ENCODE measurements at regions not wholly inside any gene's neighbourhood (a gene's known extent, or its start where the extent isn't known, plus 50 kb on each side); places are given as distances from the start of the nearest gene placed in this dataset.

DNA sequence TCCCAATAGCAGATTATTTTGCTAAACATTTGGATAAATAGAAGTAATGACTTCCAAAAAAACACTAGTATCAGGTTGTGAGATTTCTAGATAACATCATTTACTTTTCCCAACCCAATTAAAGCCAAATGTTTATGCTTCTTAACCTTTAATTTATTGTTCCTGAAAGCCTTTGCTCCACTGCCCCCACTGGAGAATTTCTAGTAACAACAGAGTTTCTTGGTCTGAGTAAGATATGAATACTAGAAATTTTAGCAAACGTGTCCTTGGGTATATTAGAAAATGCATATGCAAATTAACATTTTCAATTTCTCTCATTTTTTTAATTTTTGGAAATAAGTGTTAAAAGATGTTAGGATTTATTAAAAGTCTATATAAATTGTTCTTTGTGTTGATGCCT lies 958.0 kb upstream of the PHF14 start:
- H3K27ac ChIP-seq = no peak overlapping the region
- TF ChIP-seq, protein P1, sequence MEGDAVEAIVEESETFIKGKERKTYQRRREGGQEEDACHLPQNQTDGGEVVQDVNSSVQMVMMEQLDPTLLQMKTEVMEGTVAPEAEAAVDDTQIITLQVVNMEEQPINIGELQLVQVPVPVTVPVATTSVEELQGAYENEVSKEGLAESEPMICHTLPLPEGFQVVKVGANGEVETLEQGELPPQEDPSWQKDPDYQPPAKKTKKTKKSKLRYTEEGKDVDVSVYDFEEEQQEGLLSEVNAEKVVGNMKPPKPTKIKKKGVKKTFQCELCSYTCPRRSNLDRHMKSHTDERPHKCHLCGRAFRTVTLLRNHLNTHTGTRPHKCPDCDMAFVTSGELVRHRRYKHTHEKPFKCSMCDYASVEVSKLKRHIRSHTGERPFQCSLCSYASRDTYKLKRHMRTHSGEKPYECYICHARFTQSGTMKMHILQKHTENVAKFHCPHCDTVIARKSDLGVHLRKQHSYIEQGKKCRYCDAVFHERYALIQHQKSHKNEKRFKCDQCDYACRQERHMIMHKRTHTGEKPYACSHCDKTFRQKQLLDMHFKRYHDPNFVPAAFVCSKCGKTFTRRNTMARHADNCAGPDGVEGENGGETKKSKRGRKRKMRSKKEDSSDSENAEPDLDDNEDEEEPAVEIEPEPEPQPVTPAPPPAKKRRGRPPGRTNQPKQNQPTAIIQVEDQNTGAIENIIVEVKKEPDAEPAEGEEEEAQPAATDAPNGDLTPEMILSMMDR (IDR thresholded peaks at IDR 0.05) = no peak
- H3K27me3 ChIP-seq (ENCODE audit: low read depth) = no peaks in the 10 kb centered on the region
- intact Hi-C loops (cut with DNase I) = no loop called here
- H3K4me3 ChIP-seq = no peak overlapping the region
- no peak for ATAC-seq
- no peaks in the 10 kb centered on the region for H3K4me1 ChIP-seq
- no peaks in the 10 kb centered on the region for H3K36me3 ChIP-seq
- H3K9me3 ChIP-seq = no peaks in the 10 kb centered on the region
- no peak for DNase-seq

DNA sequence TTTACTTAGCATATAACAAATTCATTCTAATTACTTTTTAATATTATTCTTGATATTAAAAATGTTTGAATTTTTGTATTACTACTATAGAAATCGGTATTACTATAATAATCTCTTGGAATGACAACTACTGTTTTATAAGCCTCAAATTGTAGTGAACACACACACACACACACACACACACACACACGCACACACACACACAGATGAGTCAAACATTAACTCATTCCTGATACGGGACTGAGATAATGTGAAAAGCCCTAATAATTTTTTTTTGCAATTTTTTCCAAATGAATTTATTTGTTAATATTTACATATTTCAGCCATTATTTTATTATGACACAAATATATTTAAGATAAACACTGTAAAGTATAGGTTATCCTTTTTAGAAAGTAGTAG lies 951.2 kb upstream of the PHF14 start:
- H3K4me3 ChIP-seq = no peak overlapping the region
- ATAC-seq = no peak
- intact Hi-C loops (cut with DNase I) = no loop called here

DNA sequence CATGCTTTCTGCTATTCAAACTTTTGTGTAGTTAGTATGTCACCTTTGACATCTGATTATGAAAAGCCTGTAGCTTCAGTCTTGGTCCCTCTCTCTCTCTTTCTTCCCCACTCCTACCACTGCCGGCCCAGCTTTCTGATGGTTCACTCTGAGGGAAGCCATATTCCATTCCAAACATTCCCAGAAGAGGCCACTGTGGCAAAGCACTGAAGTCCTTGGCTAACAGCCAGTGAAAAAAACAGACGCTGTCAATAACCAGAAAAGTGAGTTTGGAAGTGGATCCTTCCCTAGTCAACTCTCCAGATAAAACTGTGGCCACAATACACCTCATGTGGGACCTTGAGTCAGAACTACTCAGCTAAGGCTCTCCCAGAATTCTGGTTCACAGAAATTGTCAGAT lies 950.7 kb upstream of the PHF14 start:
- no peaks in the 10 kb centered on the region for H3K27me3 ChIP-seq (ENCODE audit: low read depth)

More for the DNA sequence above, 951.2 kb upstream of the PHF14 start:
- H3K27ac ChIP-seq = no peak overlapping the region
- H3K4me1 ChIP-seq = no peaks in the 10 kb centered on the region
- TF ChIP-seq, protein P1 (IDR thresholded peaks at IDR 0.05) = no peak
- H3K36me3 ChIP-seq = no peaks in the 10 kb centered on the region
- H3K9me3 ChIP-seq = no peaks in the 10 kb centered on the region
- H3K27me3 ChIP-seq (ENCODE audit: low read depth) = no peaks in the 10 kb centered on the region
- DNase-seq = no peak

DNA sequence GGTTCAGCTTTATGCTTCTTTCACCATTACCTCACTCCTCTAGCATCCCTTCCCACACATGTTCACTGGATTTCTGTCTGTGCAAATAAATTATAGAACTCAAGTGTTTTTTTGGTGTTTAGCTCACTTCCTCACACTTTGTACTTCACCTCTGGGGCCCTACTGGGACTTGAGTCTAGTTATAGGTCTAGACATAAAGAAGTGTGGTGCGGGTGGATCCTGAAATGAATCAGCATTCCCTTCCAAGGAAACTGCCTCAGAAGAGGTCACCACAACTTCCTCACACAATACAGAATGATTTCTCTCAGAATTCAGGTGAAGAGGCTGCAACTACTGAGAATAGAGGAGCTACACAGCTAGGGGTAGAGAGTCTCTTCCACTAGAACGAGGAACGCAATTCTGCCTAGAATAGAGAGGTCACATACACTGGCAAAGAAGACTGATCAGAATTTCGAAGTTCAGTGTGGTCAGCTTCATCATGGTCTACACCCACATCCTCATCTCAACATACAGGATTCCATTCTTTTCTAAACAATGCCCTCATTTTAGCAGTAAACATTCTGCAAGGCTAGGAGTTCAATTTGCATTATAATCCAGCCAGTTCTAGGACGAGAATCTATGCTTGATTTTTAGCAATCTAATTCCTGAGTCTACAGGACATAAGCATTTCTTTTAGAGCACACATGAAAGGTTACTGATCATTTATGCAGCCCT lies 938.7 kb upstream of the PHF14 start:
- intact Hi-C loops (cut with DNase I) = no loop called here
- no peak overlapping the region for H3K27ac ChIP-seq
- H3K27me3 ChIP-seq (ENCODE audit: low read depth) = no peaks in the 10 kb centered on the region
- H3K4me3 ChIP-seq = no peak overlapping the region
- no peaks in the 10 kb centered on the region for H3K4me1 ChIP-seq
- no peak for DNase-seq
- no peak for ATAC-seq
- no peaks in the 10 kb centered on the region for H3K9me3 ChIP-seq
- no peaks in the 10 kb centered on the region for H3K36me3 ChIP-seq
- TF ChIP-seq, protein P1 (IDR thresholded peaks at IDR 0.05) = no peak

More for the DNA sequence above, 950.7 kb upstream of the PHF14 start:
- DNase-seq (no peak), ATAC-seq (peak; percentile 59 to 65)
- Histone ChIP-seq H3K4me1 (no peaks in the 10 kb centered on the region), H3K9me3 (no peaks in the 10 kb centered on the region), H3K4me3 (no peak overlapping the region), H3K36me3 (no peaks in the 10 kb centered on the region), H3K27ac (no peak overlapping the region)
- TF ChIP-seq, protein P1 (IDR thresholded peaks at IDR 0.05) = peak; percentile 37
- intact Hi-C loops (cut with DNase I) = no loop called here

DNA sequence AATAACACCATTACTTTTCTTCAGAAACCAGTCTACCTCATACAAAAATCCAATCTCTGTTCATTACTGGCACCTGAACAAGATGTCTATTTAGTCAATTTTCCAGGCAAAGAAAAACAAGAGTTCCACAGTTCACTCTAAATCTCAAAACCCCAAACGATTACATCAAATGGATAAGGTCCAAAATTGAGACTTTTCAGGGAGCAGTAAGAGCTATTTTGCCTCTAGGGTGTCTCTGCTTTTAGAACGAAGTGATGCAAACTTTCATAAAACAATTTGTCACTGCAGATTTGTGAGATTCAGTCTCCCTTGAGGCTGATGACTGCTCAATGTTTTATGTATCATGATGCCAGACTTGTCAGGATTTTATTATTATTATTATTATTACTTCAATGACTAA lies 937.0 kb upstream of the PHF14 start:
- no peak for DNase-seq
- TF ChIP-seq, protein P1 (IDR thresholded peaks at IDR 0.05) = no peak
- H3K27ac ChIP-seq = no peak overlapping the region
- no peak overlapping the region for H3K4me3 ChIP-seq
- no peaks in the 10 kb centered on the region for H3K27me3 ChIP-seq (ENCODE audit: low read depth)
- H3K9me3 ChIP-seq = no peaks in the 10 kb centered on the region
- H3K4me1 ChIP-seq = no peaks in the 10 kb centered on the region
- intact Hi-C loops (cut with DNase I) = no loop called here
- H3K36me3 ChIP-seq = no peaks in the 10 kb centered on the region
- ATAC-seq = no peak

Measured in lower lobe of right lung (tissue), 2 donors.